ENCODE measurements at regions not wholly inside any gene's neighbourhood (a gene's known extent, or its start where the extent isn't known, plus 50 kb on each side); places are given as distances from the start of the nearest gene placed in this dataset.

GRCh38 chr7:67843001-67843565 lies 846.5 kb downstream of the TYW1 start:
- DNase-seq (ENCODE audit: low spot score) = no peak

- DNase-seq (ENCODE audit: low spot score) = no peak
These were observed 847.0 kb downstream of the TYW1 start for GRCh38 chr7:67843615-67844014.

- DNase-seq (ENCODE audit: low spot score) = no peak
These were observed 850.6 kb downstream of the TYW1 start for GRCh38 chr7:67847092-67847787.

GRCh38 chr7:67854221-67855178 lies 857.9 kb downstream of the TYW1 start:
- peak; percentile 61 for DNase-seq (ENCODE audit: low spot score)

- no peak for DNase-seq (ENCODE audit: low spot score)
These were observed 858.7 kb downstream of the TYW1 start for GRCh38 chr7:67855322-67855721.

GRCh38 chr7:67856046-67856445 lies 859.4 kb downstream of the TYW1 start:
- no peak for DNase-seq (ENCODE audit: low spot score)

GRCh38 chr7:67857698-67858097 lies 861.1 kb downstream of the TYW1 start:
- DNase-seq (ENCODE audit: low spot score) = no peak

- peak; percentile 29 for DNase-seq (ENCODE audit: low spot score)
These were observed 862.3 kb downstream of the TYW1 start for GRCh38 chr7:67858931-67859330.

GRCh38 chr7:67863911-67864310 lies 867.3 kb downstream of the TYW1 start:
- peak; percentile 71 for DNase-seq (ENCODE audit: low spot score)

- DNase-seq (ENCODE audit: low spot score) = no peak
These were observed 869.4 kb downstream of the TYW1 start for GRCh38 chr7:67866054-67866453.

- DNase-seq (ENCODE audit: low spot score) = no peak
These were observed 870.2 kb downstream of the TYW1 start for GRCh38 chr7:67866812-67867211.

- no peak for DNase-seq (ENCODE audit: low spot score)
These were observed 873.8 kb downstream of the TYW1 start for GRCh38 chr7:67870396-67870795.

- DNase-seq (ENCODE audit: low spot score) = no peak
These were observed 878.9 kb downstream of the TYW1 start for GRCh38 chr7:67875558-67875957.

GRCh38 chr7:67878808-67879207 lies 882.2 kb downstream of the TYW1 start:
- DNase-seq (ENCODE audit: low spot score) = no peak

- no peak for DNase-seq (ENCODE audit: low spot score)
These were observed 886.2 kb downstream of the TYW1 start for GRCh38 chr7:67882843-67883242.

GRCh38 chr7:67890316-67890715 lies 893.7 kb downstream of the TYW1 start:
- DNase-seq (ENCODE audit: low spot score) = no peak

- no peak for DNase-seq (ENCODE audit: low spot score)
These were observed 898.1 kb downstream of the TYW1 start for GRCh38 chr7:67894746-67895145.

- DNase-seq (ENCODE audit: low spot score) = no peak
These were observed 900.1 kb downstream of the TYW1 start for GRCh38 chr7:67896721-67897120.

GRCh38 chr7:67900456-67900855 lies 903.8 kb downstream of the TYW1 start:
- DNase-seq (ENCODE audit: low spot score) = no peak

- no peak for DNase-seq (ENCODE audit: low spot score)
These were observed 905.3 kb downstream of the TYW1 start for GRCh38 chr7:67901808-67902480.

- no peak for DNase-seq (ENCODE audit: low spot score)
These were observed 911.2 kb downstream of the TYW1 start for GRCh38 chr7:67907792-67908191.

- DNase-seq (ENCODE audit: low spot score) = no peak
These were observed 915.8 kb downstream of the TYW1 start for GRCh38 chr7:67912437-67912836.
